NCI-H1694 treated with DMSO at 0.1 percent for 48 hours (cell line): ENCODE measurements at regions not wholly inside any gene's neighbourhood (a gene's known extent, or its start where the extent isn't known, plus 50 kb on each side); places are given as distances from the start of the nearest gene placed in this dataset.
A peak's percentile ranks its signal among the peaks of the same experiment; 100 is the strongest.
"Not testable (repeated sequence)": the region's sequence is repeated elsewhere in the genome, so short reads cannot be mapped to it uniquely, and the experiment has no call there.

ENCODE experiments used
- DNase-seq: peaks from one replicate; lab custom pipeline; 2025; lab: John Stamatoyannopoulos, UW

- no peak for DNase-seq
These were observed 142.4 kb downstream of the FCRL5 start for GRCh38 chr1:157409927-157410326.

GRCh38 chr1:157407917-157408525 is 144.3 kb downstream of the FCRL5 start:
- no peak for DNase-seq

- DNase-seq: no peak
These were observed 144.9 kb downstream of the FCRL5 start for GRCh38 chr1:157407367-157407766.

- DNase-seq: no peak
These were observed 146.7 kb downstream of the FCRL5 start for GRCh38 chr1:157405662-157406061.

GRCh38 chr1:157404614-157405013 is 147.7 kb downstream of the FCRL5 start:
- no peak for DNase-seq

GRCh38 chr1:157404063-157404501 is 148.2 kb downstream of the FCRL5 start:
- DNase-seq: no peak

- no peak for DNase-seq
These were observed 148.7 kb downstream of the FCRL5 start for GRCh38 chr1:157403608-157404007.

GRCh38 chr1:157403203-157403602 is 149.1 kb downstream of the FCRL5 start:
- DNase-seq: no peak

- no peak for DNase-seq
These were observed 151.5 kb downstream of the FCRL5 start for GRCh38 chr1:157400766-157401165.

- no peak for DNase-seq
These were observed 152.3 kb downstream of the FCRL5 start for GRCh38 chr1:157399984-157400382.

GRCh38 chr1:157399343-157399983 is 152.9 kb downstream of the FCRL5 start:
- DNase-seq: no peak

- DNase-seq: no peak
These were observed 161.7 kb downstream of the FCRL5 start for GRCh38 chr1:157390651-157391050.

GRCh38 chr1:157388057-157388456 is 164.3 kb downstream of the FCRL5 start:
- DNase-seq: no peak

GRCh38 chr1:157384258-157384657 is 168.1 kb downstream of the FCRL5 start:
- DNase-seq: no peak

GRCh38 chr1:157382351-157382750 is 170.0 kb downstream of the FCRL5 start:
- DNase-seq: no peak

- no peak for DNase-seq
These were observed 171.8 kb downstream of the FCRL5 start for GRCh38 chr1:157380523-157380922.

GRCh38 chr1:157377280-157377713 is 175.0 kb downstream of the FCRL5 start:
- peak; percentile 3 for DNase-seq

- no peak for DNase-seq
These were observed 175.6 kb downstream of the FCRL5 start for GRCh38 chr1:157376681-157377080.

- DNase-seq: not testable (repeated sequence)
These were observed 180.0 kb downstream of the FCRL5 start for GRCh38 chr1:157372311-157372710.

- no peak for DNase-seq
These were observed 180.5 kb downstream of the FCRL5 start for GRCh38 chr1:157371826-157372225.

- no peak for DNase-seq
These were observed 181.1 kb downstream of the FCRL5 start for GRCh38 chr1:157371221-157371620.

- no peak for DNase-seq
These were observed 181.6 kb downstream of the FCRL5 start for GRCh38 chr1:157370698-157371097.

- peak; percentile 12 for DNase-seq
These were observed 182.3 kb downstream of the FCRL5 start for GRCh38 chr1:157369808-157370521.
